ENCODE measurements at regions not wholly inside any gene's neighbourhood (a gene's known extent, or its start where the extent isn't known, plus 50 kb on each side); places are given as distances from the start of the nearest gene placed in this dataset.
"Not testable (repeated sequence)": the region's sequence is repeated elsewhere in the genome, so short reads cannot be mapped to it uniquely, and the experiment has no call there.

- H3K36me3 Mint-ChIP-seq = no peaks in the 10 kb centered on the region
- no peak overlapping the region for H3K4me3 Mint-ChIP-seq
- no peaks in the 10 kb centered on the region for H3K27me3 Mint-ChIP-seq
- no peak overlapping the region for H3K27ac Mint-ChIP-seq
- ATAC-seq = no peak
- no peaks in the 10 kb centered on the region for H3K9me3 Mint-ChIP-seq (ENCODE audit: low read depth)
- H3K4me1 Mint-ChIP-seq = no peaks in the 10 kb centered on the region
- CTCF ChIA-PET = no interaction called here
- DNase-seq = no peak
Observed at GRCh38 chr7:153090209-153090608, 330.7 kb downstream of the ACTR3B start.

- Mint-ChIP-seq H3K9me3 (ENCODE audit: low read depth) (no peaks in the 10 kb centered on the region), H3K36me3 (no peaks in the 10 kb centered on the region), H3K27ac (no peak overlapping the region), H3K27me3 (no peaks in the 10 kb centered on the region), H3K4me3 (no peak overlapping the region), H3K4me1 (no peaks in the 10 kb centered on the region)
- CTCF ChIA-PET = no interaction called here
- no peak for ATAC-seq
- no peak for DNase-seq
Observed at GRCh38 chr7:153090764-153091163, 331.2 kb downstream of the ACTR3B start.

DNA sequence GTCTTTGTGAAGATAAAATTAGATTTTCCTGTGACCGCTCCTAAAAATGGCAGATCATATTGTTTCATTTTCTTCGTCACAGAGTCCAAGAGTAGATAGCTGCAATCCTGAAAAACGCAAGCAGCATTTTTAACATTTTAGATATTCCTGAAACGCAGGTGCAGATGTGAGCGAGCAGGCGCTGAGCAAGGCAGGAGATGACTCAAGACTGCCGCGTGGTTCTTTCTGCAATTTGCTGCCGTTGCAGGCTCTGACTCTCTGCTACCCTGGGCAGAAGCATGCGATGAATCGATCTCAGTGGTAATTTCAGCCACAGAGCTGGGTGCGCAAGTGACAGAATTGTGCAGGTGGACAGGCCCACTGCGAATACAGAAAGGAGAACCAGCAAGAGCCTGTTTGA is 331.9 kb downstream of the ACTR3B start:
- ATAC-seq (no peak), DNase-seq (no peak)
- Mint-ChIP-seq H3K9me3 (ENCODE audit: low read depth) (no peaks in the 10 kb centered on the region), H3K4me1 (no peaks in the 10 kb centered on the region), H3K36me3 (no peaks in the 10 kb centered on the region), H3K27me3 (no peaks in the 10 kb centered on the region), H3K4me3 (no peak overlapping the region), H3K27ac (no peak overlapping the region)
- CTCF ChIA-PET = no interaction called here

GRCh38 chr7:153097511-153098201 is 338.1 kb downstream of the ACTR3B start:
- Mint-ChIP-seq H3K27ac (no peak overlapping the region), H3K4me1 (no peaks in the 10 kb centered on the region), H3K27me3 (no peaks in the 10 kb centered on the region), H3K36me3 (no peaks in the 10 kb centered on the region), H3K4me3 (no peak overlapping the region), H3K9me3 (ENCODE audit: low read depth) (no peaks in the 10 kb centered on the region)
- DNase-seq (no peak), ATAC-seq (no peak)
- CTCF ChIA-PET = no interaction called here

- Mint-ChIP-seq H3K4me3 (no peak overlapping the region), H3K36me3 (no peaks in the 10 kb centered on the region), H3K4me1 (no peaks in the 10 kb centered on the region), H3K9me3 (ENCODE audit: low read depth) (no peaks in the 10 kb centered on the region), H3K27me3 (no peaks in the 10 kb centered on the region), H3K27ac (no peak overlapping the region)
- CTCF ChIA-PET = no interaction called here
- DNase-seq = no peak
- no peak for ATAC-seq
Observed at GRCh38 chr7:153099235-153099634, 339.7 kb downstream of the ACTR3B start.

DNA sequence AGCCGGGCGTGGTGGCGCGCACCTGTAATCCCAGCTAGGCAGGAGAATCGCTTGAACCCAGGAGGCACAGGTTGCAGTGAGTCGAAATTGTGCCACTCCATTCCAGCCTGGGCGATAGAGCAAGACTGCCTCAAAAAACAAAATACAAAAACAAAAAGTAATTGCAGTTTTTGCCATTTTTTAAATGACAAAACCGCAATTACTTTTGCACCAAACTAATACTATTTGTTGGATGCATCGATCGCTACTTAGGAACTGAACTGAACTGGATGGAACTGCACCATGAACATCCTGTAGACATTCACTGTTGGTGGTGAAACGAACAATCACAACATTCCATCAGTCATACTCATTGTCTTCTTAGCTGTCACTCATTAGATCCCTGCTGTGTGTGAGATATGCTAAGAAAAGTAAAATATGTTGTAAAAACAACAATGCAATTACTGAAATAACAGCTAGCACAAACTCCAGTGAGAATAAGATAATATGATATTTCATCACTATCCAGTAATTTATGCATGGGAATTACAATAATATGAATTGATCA is 341.2 kb downstream of the ACTR3B start:
- Mint-ChIP-seq H3K27ac (no peak overlapping the region), H3K27me3 (no peaks in the 10 kb centered on the region), H3K4me3 (no peak overlapping the region), H3K4me1 (no peaks in the 10 kb centered on the region), H3K9me3 (ENCODE audit: low read depth) (no peaks in the 10 kb centered on the region), H3K36me3 (no peaks in the 10 kb centered on the region)
- CTCF ChIA-PET = no interaction called here
- ATAC-seq (no peak), DNase-seq (no peak)

DNA sequence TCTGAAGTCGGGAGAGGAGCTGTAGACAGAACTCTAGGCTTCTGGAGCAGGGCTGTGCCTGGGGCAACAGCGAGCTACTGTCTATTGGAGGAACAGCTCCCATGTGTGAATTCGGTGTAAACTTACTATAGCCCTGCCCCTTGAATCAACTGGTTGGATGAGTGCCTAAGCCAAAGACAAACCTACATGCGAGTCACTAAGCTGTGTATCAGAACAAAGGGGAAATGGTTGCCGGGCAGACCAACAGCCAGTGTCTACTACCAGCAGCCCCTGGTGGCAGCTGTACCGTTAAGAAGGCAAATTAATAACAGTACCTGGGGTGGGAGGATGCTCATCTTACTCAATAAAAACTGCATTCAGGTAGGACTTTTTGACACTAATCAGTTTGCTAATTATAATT is 343.6 kb downstream of the ACTR3B start:
- CTCF ChIA-PET = no interaction called here
- no peaks in the 10 kb centered on the region for H3K4me1 Mint-ChIP-seq

GRCh38 chr7:153107826-153108225 is 348.3 kb downstream of the ACTR3B start:
- no peak overlapping the region for H3K27ac Mint-ChIP-seq
- ATAC-seq = no peak
- peaks cover 5% of the 10 kb centered on the region for H3K9me3 Mint-ChIP-seq (ENCODE audit: low read depth)
- no peak for DNase-seq
- no peaks in the 10 kb centered on the region for H3K4me1 Mint-ChIP-seq
- no peak overlapping the region for H3K4me3 Mint-ChIP-seq
- CTCF ChIA-PET = no interaction called here
- no peaks in the 10 kb centered on the region for H3K27me3 Mint-ChIP-seq
- no peaks in the 10 kb centered on the region for H3K36me3 Mint-ChIP-seq

More for the DNA sequence above, 343.6 kb downstream of the ACTR3B start:
- DNase-seq (no peak), ATAC-seq (no peak)
- Mint-ChIP-seq H3K9me3 (ENCODE audit: low read depth) (no peaks in the 10 kb centered on the region), H3K27me3 (no peaks in the 10 kb centered on the region), H3K27ac (no peak overlapping the region), H3K36me3 (no peaks in the 10 kb centered on the region), H3K4me3 (no peak overlapping the region)

- no peaks in the 10 kb centered on the region for H3K27me3 Mint-ChIP-seq
- H3K4me3 Mint-ChIP-seq = no peak overlapping the region
- CTCF ChIA-PET = no interaction called here
- DNase-seq = no peak
- ATAC-seq = no peak
- H3K27ac Mint-ChIP-seq = no peak overlapping the region
- no peaks in the 10 kb centered on the region for H3K4me1 Mint-ChIP-seq
- no peaks in the 10 kb centered on the region for H3K36me3 Mint-ChIP-seq
- peaks cover 8% of the 10 kb centered on the region for H3K9me3 Mint-ChIP-seq (ENCODE audit: low read depth)
Observed at GRCh38 chr7:153109566-153109965, 350.0 kb downstream of the ACTR3B start.

DNA sequence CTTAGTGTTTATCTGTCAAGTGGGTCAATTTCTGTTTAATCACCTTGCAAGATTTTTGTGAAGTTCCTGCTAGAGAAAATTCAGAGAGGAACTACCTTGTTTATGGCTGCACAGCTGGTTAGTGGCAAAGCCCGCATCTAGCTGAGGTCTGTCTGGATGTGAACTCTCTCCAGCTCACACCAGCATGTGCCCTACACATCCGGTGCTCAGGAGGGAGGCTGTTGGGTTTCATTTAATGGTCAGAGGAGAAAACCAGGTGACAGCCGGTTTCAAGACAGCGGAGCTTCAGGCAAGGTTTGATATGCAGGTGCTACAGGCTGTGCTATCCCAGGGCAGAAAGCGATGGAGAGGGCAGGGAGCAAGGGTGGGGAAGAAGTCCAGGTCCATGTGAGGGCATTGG is 351.1 kb downstream of the ACTR3B start:
- CTCF ChIA-PET = no interaction called here
- ATAC-seq = no peak
- no peak for DNase-seq
- Mint-ChIP-seq H3K4me3 (no peak overlapping the region), H3K27me3 (no peaks in the 10 kb centered on the region), H3K27ac (no peak overlapping the region), H3K4me1 (no peaks in the 10 kb centered on the region), H3K36me3 (no peaks in the 10 kb centered on the region), H3K9me3 (ENCODE audit: low read depth) (peaks cover 8% of the 10 kb centered on the region)

GRCh38 chr7:153122255-153122654 is 362.7 kb downstream of the ACTR3B start:
- H3K4me3 Mint-ChIP-seq; H3K27ac Mint-ChIP-seq; DNase-seq; CTCF ChIA-PET; ATAC-seq; H3K4me1 Mint-ChIP-seq; H3K27me3 Mint-ChIP-seq; H3K9me3 Mint-ChIP-seq (ENCODE audit: low read depth); H3K36me3 Mint-ChIP-seq: not testable (repeated sequence)

- H3K36me3 Mint-ChIP-seq = no peaks in the 10 kb centered on the region
- no peak for ATAC-seq
- H3K27ac Mint-ChIP-seq = no peak overlapping the region
- DNase-seq = no peak
- H3K27me3 Mint-ChIP-seq = no peaks in the 10 kb centered on the region
- CTCF ChIA-PET = no interaction called here
- no peak overlapping the region for H3K4me3 Mint-ChIP-seq
- H3K9me3 Mint-ChIP-seq (ENCODE audit: low read depth) = peaks cover 4% of the 10 kb centered on the region
- no peaks in the 10 kb centered on the region for H3K4me1 Mint-ChIP-seq
Observed at GRCh38 chr7:153130052-153130451, 370.5 kb downstream of the ACTR3B start.

DNA sequence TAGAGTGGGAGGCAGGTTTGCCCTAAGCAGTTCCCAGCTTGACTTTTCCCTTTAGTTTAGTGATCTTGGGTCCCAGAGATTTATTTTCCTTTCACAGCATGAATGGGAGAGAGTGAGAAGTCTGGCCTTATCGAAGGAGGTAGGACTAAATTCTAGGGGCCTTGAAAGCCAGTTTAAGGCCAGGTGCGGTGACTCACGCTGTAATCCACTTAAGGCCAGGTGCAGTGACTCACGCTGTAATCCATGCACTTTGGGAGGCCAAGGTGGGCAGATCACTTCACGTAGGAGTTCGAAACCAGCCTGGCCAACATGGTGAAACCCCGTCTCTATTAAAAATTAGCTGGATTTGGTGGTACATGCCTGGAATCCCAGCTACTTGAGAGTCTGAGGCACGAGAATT is 392.2 kb downstream of the ACTR3B start:
- CTCF ChIA-PET = no interaction called here
- H3K36me3 Mint-ChIP-seq = no peaks in the 10 kb centered on the region
- DNase-seq (no peak), ATAC-seq (no peak)
- no peaks in the 10 kb centered on the region for H3K4me1 Mint-ChIP-seq
- H3K27ac Mint-ChIP-seq = no peak overlapping the region
- no peaks in the 10 kb centered on the region for H3K27me3 Mint-ChIP-seq
- H3K4me3 Mint-ChIP-seq = no peak overlapping the region
- no peaks in the 10 kb centered on the region for H3K9me3 Mint-ChIP-seq (ENCODE audit: low read depth)

DNA sequence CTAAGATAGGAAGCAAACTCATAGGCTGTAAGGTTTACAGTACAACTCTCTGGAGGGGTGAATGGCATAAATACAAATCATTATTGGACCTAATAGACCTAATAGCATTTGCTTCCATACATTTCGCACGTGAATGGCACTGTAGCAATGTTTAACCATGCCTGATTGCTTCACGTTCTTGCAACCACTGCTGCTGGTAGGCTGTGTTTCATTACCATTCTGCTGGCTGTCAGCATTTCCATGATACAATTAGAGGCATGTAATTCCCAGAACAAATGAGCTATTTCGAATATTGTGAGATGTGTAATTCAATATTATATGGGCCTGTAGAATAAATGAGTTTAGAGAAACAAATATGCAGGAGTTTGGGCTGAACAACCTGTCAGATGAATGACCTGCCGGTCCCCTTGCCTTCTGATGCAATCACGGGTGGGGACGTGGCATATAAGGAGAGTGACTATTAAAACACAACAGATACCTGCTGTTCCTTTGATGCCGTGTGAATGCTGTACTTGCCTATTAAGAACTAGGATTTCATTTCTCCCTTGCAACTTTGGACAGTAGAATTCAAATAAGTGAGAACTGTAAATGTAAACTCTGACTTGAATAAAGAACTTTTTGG is 393.4 kb downstream of the ACTR3B start:
- ATAC-seq (no peak), DNase-seq (no peak)
- CTCF ChIA-PET = no interaction called here
- Mint-ChIP-seq H3K36me3 (no peaks in the 10 kb centered on the region), H3K4me3 (no peak overlapping the region), H3K4me1 (no peaks in the 10 kb centered on the region), H3K27ac (no peak overlapping the region), H3K27me3 (no peaks in the 10 kb centered on the region), H3K9me3 (ENCODE audit: low read depth) (no peaks in the 10 kb centered on the region)

Data from activated CD8-positive, alpha-beta memory T cell treated with anti-CD3 and anti-CD28 coated beads, Interleukin-2, amount 10 ng/mL, durations not matched to agents 7 days and 5 days (primary cell).